ENCODE measurements at regions not wholly inside any gene's neighbourhood (a gene's known extent, or its start where the extent isn't known, plus 50 kb on each side); places are given as distances from the start of the nearest gene placed in this dataset.

GRCh38 chr1:38331496-38332210, 285.1 kb upstream of the POU3F1 start:
- no peak for DNase-seq
- no peak for ATAC-seq
- intact Hi-C loops (cut with DNase I): no loop called here
- Histone ChIP-seq H3K27me3 (ENCODE audit: low read depth) (no peaks in the 10 kb centered on the region), H3K36me3 (no peaks in the 10 kb centered on the region), H3K27ac (no peak overlapping the region), H3K4me3 (no peak overlapping the region), H3K4me1 (no peaks in the 10 kb centered on the region), H3K9me3 (no peaks in the 10 kb centered on the region)
- no peak for TF ChIP-seq CTCF (IDR thresholded peaks at IDR 0.05)

- ATAC-seq (no peak), DNase-seq (no peak)
- H3K27ac ChIP-seq: no peak overlapping the region
- no peaks in the 10 kb centered on the region for H3K27me3 ChIP-seq (ENCODE audit: low read depth)
- no peaks in the 10 kb centered on the region for H3K9me3 ChIP-seq
- no peak for TF ChIP-seq CTCF (IDR thresholded peaks at IDR 0.05)
- H3K36me3 ChIP-seq: no peaks in the 10 kb centered on the region
- no peaks in the 10 kb centered on the region for H3K4me1 ChIP-seq
- intact Hi-C loops (cut with DNase I): no loop called here
- no peak overlapping the region for H3K4me3 ChIP-seq
These were observed 284.2 kb upstream of the POU3F1 start for GRCh38 chr1:38330799-38331198.

GRCh38 chr1:38329644-38330043, 283.1 kb upstream of the POU3F1 start:
- no peak for TF ChIP-seq CTCF (IDR thresholded peaks at IDR 0.05)
- Histone ChIP-seq H3K27ac (no peak overlapping the region), H3K4me3 (no peak overlapping the region), H3K9me3 (no peaks in the 10 kb centered on the region), H3K27me3 (ENCODE audit: low read depth) (no peaks in the 10 kb centered on the region), H3K36me3 (no peaks in the 10 kb centered on the region), H3K4me1 (no peaks in the 10 kb centered on the region)
- DNase-seq (no peak), ATAC-seq (no peak)
- intact Hi-C loops (cut with DNase I): no loop called here

- Histone ChIP-seq H3K9me3 (no peaks in the 10 kb centered on the region), H3K36me3 (no peaks in the 10 kb centered on the region), H3K4me1 (no peaks in the 10 kb centered on the region), H3K4me3 (no peak overlapping the region), H3K27ac (no peak overlapping the region), H3K27me3 (ENCODE audit: low read depth) (no peaks in the 10 kb centered on the region)
- TF ChIP-seq CTCF (IDR thresholded peaks at IDR 0.05): no peak
- intact Hi-C loops (cut with DNase I): no loop called here
- DNase-seq (no peak), ATAC-seq (no peak)
These were observed 281.9 kb upstream of the POU3F1 start for GRCh38 chr1:38328278-38329035.

- peak; percentile 49 for DNase-seq
- H3K4me1 ChIP-seq: no peaks in the 10 kb centered on the region
- no peak for TF ChIP-seq CTCF (IDR thresholded peaks at IDR 0.05)
These were observed 281.0 kb upstream of the POU3F1 start for GRCh38 chr1:38327559-38327973.

More at GRCh38 chr1:38327559-38327973, 281.0 kb upstream of the POU3F1 start:
- H3K27me3 ChIP-seq (ENCODE audit: low read depth): no peaks in the 10 kb centered on the region
- H3K9me3 ChIP-seq: no peaks in the 10 kb centered on the region
- H3K4me3 ChIP-seq: no peak overlapping the region
- intact Hi-C loops (cut with DNase I): no loop called here
- no peaks in the 10 kb centered on the region for H3K36me3 ChIP-seq
- peak; percentile 67 to 71 for ATAC-seq
- no peak overlapping the region for H3K27ac ChIP-seq
